Activated CD8-positive, alpha-beta memory T cell treated with anti-CD3 and anti-CD28 coated beads, Interleukin-2, amount 10 ng/mL, durations not matched to agents 7 days and 5 days (primary cell): ENCODE measurements at regions not wholly inside any gene's neighbourhood (a gene's known extent, or its start where the extent isn't known, plus 50 kb on each side); places are given as distances from the start of the nearest gene placed in this dataset.

Experiments
- ATAC-seq: fragments of 150-1000 bp; cut with Tn5 transposase; one replicate; pipeline ENCODE4 v1.10.0; 2021; ENCODE audit warnings: moderate library complexity
- CTCF ChIA-PET: fragments of 350-600 bp; sonication (Branson Sonifier 250); formaldehyde crosslinking; loops from one replicate; lab custom pipeline; 2021; ENCODE audit warnings: antibody characterized with exemption; lab: Charles Lee
- DNase-seq: peaks from one replicate; pipeline ENCODE4 v3.0.0-alpha.2; 2020
- H3K27ac Mint-ChIP-seq: one replicate; pipeline ENCODE4 v1.8.0; 2021; ENCODE audit warnings: mild to moderate bottlenecking, mixed read lengths
- H3K27me3 Mint-ChIP-seq: one replicate; pipeline ENCODE4 v1.8.0; 2021; ENCODE audit warnings: mixed read lengths
- H3K36me3 Mint-ChIP-seq: one replicate; pipeline ENCODE4 v1.8.0; 2021; ENCODE audit warnings: mild to moderate bottlenecking, mixed read lengths
- H3K4me1 Mint-ChIP-seq: one replicate; pipeline ENCODE4 v1.8.0; 2021; ENCODE audit warnings: mixed read lengths
- H3K4me3 Mint-ChIP-seq: one replicate; pipeline ENCODE4 v1.8.0; 2021; ENCODE audit warnings: mild to moderate bottlenecking, moderate library complexity, mixed read lengths
- H3K9me3 Mint-ChIP-seq: one replicate; pipeline ENCODE4 v1.8.0; 2022; ENCODE audit warnings: low read depth, mixed read lengths

DNA sequence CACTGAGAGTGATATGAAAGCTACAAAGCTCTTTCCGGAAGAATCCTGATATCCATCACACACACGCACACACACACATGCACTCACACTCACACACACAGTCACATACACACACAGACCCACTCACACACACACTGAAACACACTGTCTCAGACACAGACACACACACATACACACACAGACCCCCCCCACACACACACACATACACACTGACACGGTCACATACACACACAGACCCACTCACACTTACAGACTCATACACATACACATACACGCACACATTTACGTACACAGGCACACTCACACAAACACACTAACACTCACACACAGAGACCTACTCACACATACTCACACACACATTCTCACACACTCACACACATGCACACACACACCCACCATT, 58.6 kb downstream of the LIG4 start:
- H3K4me3 Mint-ChIP-seq, result no peak overlapping the region
- H3K9me3 Mint-ChIP-seq, result no peaks in the 10 kb centered on the region
- H3K36me3 Mint-ChIP-seq, result no peaks in the 10 kb centered on the region
- H3K27ac Mint-ChIP-seq, result no peak overlapping the region
- CTCF ChIA-PET, result interaction anchor here (0.8 to 1.2 kb wide), 3 partner anchors 13 to 951 kb away, joined by 3 to 4 read pairs (median 3); no protein-coding TSS in a partner anchor
- no peaks in the 10 kb centered on the region for H3K27me3 Mint-ChIP-seq
- no peaks in the 10 kb centered on the region for H3K4me1 Mint-ChIP-seq
- DNase-seq (no peak), ATAC-seq (no peak)

DNA sequence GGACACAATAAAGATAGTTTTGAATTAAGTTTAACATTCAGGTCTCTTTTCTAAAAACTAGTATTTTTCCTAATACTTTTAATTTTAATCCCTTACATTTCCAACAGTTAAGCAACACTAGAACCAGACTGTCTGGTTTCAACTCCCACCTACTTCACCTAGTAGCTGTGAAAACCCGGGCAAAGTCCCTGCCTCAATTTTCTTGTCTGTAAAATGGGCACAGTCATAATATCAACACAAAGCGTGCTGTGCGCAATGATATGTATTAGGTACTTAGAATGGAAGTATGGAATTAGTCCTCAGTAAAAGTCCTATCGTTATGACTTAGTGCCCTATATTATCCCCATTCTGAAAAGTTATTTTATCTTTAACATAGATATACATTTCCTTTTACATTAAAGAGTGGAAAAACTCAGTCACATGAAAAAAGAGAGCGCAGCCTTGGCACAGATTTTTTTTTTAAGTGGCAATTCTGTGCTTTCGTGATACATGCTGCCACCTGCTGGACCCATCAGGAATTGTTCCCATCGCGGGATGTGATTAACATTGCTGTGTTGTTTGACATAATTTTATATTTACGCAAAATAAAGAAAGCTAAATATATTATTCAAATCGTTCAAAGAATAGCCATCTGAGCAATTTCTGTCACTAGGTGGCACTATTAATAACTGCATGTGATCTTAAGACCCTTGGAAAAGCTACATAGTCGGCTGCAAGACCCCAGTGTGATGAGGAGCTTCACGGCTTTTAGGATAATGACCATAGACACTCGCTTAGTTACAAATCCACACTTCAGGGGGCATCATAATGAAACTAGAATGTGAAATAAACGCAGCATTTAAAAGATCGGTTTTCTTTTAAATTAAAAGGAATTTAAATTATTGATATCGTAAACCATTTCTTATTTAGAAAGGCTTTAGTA, 59.9 kb downstream of the LIG4 start:
- H3K27ac Mint-ChIP-seq, result no peak overlapping the region
- ATAC-seq, result no peak

DNA sequence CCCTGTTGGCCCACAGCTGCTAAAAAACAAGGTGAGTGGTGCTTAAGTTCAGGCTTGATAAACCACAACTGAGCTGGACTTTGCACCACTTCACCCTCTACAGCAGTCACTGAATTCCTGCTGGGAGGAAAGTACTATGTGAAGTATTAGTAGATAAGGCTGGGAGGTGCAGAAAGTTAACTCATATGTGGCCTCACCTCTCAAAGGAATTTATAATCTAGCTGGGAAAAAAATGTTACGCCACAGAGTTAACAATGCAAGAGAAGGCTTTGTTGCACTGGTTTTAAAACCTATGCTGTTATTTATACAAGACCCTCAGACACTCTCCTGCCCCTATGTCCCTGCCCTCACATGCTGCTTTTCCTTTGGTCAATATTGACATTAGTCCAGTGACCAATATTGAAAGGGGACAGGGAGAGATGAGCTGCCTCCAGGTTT, 60.9 kb downstream of the LIG4 start:
- DNase-seq (no peak), ATAC-seq (no peak)
- H3K27me3 Mint-ChIP-seq, result no peaks in the 10 kb centered on the region
- CTCF ChIA-PET, result interaction anchor here (1.0 kb wide), 1 partner anchor 9 kb away, joined by 3 read pairs; no protein-coding TSS in a partner anchor
- H3K27ac Mint-ChIP-seq, result no peak overlapping the region
- H3K4me3 Mint-ChIP-seq, result no peak overlapping the region
- no peaks in the 10 kb centered on the region for H3K4me1 Mint-ChIP-seq
- no peaks in the 10 kb centered on the region for H3K9me3 Mint-ChIP-seq
- H3K36me3 Mint-ChIP-seq, result no peaks in the 10 kb centered on the region

More for the DNA sequence above, 59.9 kb downstream of the LIG4 start:
- H3K27me3 Mint-ChIP-seq, result no peaks in the 10 kb centered on the region
- no peaks in the 10 kb centered on the region for H3K9me3 Mint-ChIP-seq
- no peak overlapping the region for H3K4me3 Mint-ChIP-seq
- no peaks in the 10 kb centered on the region for H3K36me3 Mint-ChIP-seq
- CTCF ChIA-PET, result interaction anchor here (0.7 to 1.3 kb wide), 14 partner anchors 8 to 950 kb away, joined by 3 to 7 read pairs (median 3); no protein-coding TSS in a partner anchor
- no peaks in the 10 kb centered on the region for H3K4me1 Mint-ChIP-seq
- DNase-seq, result peak; percentile 57

DNA sequence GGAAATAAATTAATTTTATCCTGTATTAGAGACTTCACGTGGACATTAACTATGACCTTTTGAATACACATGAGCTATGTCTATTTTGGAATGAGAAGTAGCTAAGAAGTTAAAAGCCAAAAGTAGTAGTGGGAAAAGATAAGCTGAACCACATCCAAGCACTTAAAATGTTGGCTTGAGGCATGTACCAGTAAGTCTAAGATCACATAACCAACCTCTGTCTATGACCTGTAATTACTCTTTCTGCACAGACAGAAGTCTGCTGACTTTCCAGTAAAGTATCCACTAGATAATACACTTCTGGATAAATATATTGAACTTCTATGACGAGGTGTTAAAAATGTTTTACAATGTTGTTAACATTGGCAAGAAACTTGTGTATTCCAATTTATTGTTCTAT, 68.7 kb downstream of the LIG4 start:
- Mint-ChIP-seq H3K27me3 (peaks cover 5% of the 10 kb centered on the region), H3K9me3 (no peaks in the 10 kb centered on the region), H3K4me3 (no peak overlapping the region), H3K4me1 (no peaks in the 10 kb centered on the region), H3K27ac (no peak overlapping the region), H3K36me3 (no peaks in the 10 kb centered on the region)
- no peak for DNase-seq
- no peak for ATAC-seq
- CTCF ChIA-PET, result interaction anchor here (1.0 kb wide), 1 partner anchor 9 kb away, joined by 3 read pairs; no protein-coding TSS in a partner anchor

DNA sequence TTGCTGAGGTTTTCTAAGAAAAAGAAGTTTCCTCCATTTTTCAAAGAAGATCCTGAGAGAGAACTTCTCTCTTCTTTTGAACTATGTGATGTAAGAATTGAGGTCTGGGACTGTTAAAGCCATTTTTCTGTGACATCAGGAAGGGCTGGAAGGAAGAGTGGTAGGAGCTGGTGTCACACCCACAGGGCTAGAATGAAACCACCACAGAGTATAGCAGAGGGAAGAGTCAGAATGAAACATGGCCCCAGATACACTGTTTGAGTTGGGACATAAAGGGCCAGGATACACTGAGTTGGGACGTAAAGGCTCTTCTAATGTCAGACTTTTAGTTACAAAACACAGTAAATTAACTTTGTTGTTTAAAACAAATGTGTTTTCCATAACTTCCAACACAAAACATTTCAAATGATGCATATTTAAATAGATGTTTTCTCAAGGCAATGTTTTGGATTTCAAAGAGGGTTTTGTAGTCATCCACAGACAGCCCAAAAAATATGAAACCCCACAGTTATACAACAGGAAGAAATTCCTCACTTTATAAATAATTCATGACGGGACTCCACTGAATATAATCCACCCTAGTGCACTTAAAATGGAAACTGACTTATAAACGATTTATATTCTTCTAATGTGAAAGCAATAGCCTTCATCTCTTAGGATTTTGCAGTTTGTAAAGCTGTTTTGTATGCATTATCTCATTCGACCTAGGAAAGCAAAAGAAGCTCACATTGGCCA, 72.5 kb downstream of the LIG4 start:
- CTCF ChIA-PET, result no interaction called here
- no peaks in the 10 kb centered on the region for H3K4me1 Mint-ChIP-seq
- DNase-seq (no peak), ATAC-seq (no peak)
- no peaks in the 10 kb centered on the region for H3K36me3 Mint-ChIP-seq
- no peak overlapping the region for H3K27ac Mint-ChIP-seq
- peaks cover 9% of the 10 kb centered on the region for H3K27me3 Mint-ChIP-seq
- H3K4me3 Mint-ChIP-seq, result no peak overlapping the region
- no peaks in the 10 kb centered on the region for H3K9me3 Mint-ChIP-seq

DNA sequence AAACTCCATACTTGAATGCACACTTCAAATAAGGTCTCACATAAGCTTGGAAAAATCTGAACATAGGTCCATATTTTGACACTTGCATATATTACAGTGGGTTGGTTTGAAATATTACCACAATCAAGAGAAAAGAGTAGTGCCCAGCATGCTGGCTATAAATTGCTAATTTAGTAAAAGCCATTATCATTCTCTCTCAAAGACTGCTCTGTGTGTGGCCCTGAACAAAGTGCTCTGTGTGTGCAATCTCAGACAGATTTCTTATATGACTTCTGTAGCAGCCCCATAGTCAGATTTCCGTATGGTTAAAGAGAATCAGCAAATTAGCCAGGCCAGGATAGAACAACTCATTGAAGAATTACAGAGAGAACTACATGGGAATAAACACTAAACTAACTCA, 78.2 kb downstream of the LIG4 start:
- DNase-seq (no peak), ATAC-seq (no peak)
- CTCF ChIA-PET, result interaction anchor here (0.6 kb wide), 1 partner anchor 487 kb away, joined by 3 read pairs; no protein-coding TSS in a partner anchor
- Mint-ChIP-seq H3K9me3 (no peaks in the 10 kb centered on the region), H3K4me3 (no peak overlapping the region), H3K27ac (no peak overlapping the region), H3K36me3 (no peaks in the 10 kb centered on the region), H3K4me1 (no peaks in the 10 kb centered on the region), H3K27me3 (peaks cover 3% of the 10 kb centered on the region)

DNA sequence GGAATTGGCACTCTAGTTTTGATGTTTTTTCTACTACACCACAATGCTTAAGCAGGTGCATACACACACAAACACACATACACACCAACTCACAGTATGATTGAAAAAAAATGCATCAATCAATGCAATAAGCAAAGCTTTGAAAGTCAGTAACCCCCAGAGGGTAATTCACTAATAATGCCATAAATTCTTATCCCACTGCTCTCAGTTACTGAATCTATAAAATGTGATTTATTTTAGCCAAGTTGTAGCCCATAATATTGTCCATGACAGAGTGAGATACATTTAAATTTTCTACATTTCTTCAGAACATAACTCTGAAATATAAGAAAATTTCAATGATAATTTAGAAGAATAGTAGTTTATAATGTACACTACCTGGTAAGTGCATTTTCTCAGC, 87.9 kb downstream of the LIG4 start:
- H3K36me3 Mint-ChIP-seq, result no peaks in the 10 kb centered on the region
- ATAC-seq (no peak), DNase-seq (no peak)
- H3K4me3 Mint-ChIP-seq, result no peak overlapping the region
- H3K9me3 Mint-ChIP-seq, result no peaks in the 10 kb centered on the region
- CTCF ChIA-PET, result no interaction called here
- H3K4me1 Mint-ChIP-seq, result no peaks in the 10 kb centered on the region
- H3K27ac Mint-ChIP-seq, result no peak overlapping the region
- no peaks in the 10 kb centered on the region for H3K27me3 Mint-ChIP-seq

DNA sequence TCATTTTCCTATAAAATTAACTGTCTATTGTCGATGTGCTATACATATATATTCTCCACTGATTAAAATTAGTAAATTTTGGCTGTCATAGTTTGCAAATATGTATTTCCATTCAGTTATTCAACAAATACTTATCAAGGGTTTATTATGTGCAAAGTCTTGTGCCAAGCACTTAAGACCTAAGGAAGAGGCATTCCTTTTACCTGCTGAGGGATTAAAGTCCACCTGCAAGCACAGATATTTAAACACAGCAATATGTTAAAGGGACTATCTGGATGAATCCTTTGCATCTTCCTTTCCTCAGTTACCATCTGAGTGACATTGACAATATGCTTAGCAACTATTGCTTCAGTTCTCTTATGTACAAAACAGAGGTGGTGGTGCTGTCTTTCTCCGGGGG, 89.3 kb downstream of the LIG4 start:
- DNase-seq (no peak), ATAC-seq (no peak)
- H3K4me1 Mint-ChIP-seq, result no peaks in the 10 kb centered on the region
- CTCF ChIA-PET, result interaction anchor here (0.6 kb wide), 1 partner anchor 50 kb away, joined by 3 read pairs; no protein-coding TSS in a partner anchor
- no peak overlapping the region for H3K4me3 Mint-ChIP-seq
- no peak overlapping the region for H3K27ac Mint-ChIP-seq
- no peaks in the 10 kb centered on the region for H3K9me3 Mint-ChIP-seq
- H3K36me3 Mint-ChIP-seq, result no peaks in the 10 kb centered on the region
- no peaks in the 10 kb centered on the region for H3K27me3 Mint-ChIP-seq

DNA sequence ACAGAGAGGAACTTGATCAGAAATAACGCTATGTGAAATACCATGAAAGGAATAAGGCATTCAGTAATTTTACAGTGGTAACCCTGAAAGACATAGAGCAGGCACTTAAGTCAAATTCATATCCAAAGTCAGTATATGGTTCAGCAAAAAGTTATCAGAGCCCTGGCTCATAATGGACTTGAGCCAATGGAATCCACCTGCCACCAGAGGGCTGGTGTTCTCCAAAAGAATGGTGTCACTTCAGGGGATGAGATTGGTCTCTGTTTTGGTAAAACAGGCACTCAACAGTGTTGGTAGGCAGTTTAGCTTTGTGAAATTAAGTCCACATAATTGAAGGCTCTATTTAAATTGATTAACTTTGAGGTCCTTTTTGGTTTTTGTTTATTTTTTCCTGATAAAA, 93.9 kb downstream of the LIG4 start:
- Mint-ChIP-seq H3K4me1 (no peaks in the 10 kb centered on the region), H3K27me3 (no peaks in the 10 kb centered on the region), H3K9me3 (no peaks in the 10 kb centered on the region), H3K27ac (no peak overlapping the region), H3K4me3 (no peak overlapping the region), H3K36me3 (no peaks in the 10 kb centered on the region)
- ATAC-seq, result no peak
- no peak for DNase-seq
- CTCF ChIA-PET, result no interaction called here

DNA sequence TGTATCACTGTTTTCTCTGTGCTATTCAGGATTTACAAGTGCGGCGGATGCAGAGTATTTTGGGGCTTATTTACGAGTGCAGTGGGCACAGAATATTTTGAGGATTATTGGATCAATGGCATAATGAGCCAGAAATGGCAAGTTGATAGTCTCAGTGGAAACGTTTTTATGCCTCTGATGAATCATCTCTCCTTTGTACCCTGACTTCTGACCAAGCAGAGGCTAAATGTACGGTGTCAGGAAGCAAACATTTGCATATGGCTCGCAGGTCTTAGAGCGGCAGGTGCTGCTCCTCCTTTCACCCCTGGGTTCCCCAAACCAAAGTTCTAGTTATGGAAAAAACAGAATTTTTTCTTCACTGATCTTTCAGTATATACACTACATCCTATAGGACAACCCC, 94.5 kb downstream of the LIG4 start:
- no peaks in the 10 kb centered on the region for H3K27me3 Mint-ChIP-seq
- CTCF ChIA-PET, result no interaction called here
- no peak overlapping the region for H3K27ac Mint-ChIP-seq
- H3K36me3 Mint-ChIP-seq, result no peaks in the 10 kb centered on the region
- no peaks in the 10 kb centered on the region for H3K4me1 Mint-ChIP-seq
- ATAC-seq (no peak), DNase-seq (no peak)
- H3K4me3 Mint-ChIP-seq, result no peak overlapping the region
- no peaks in the 10 kb centered on the region for H3K9me3 Mint-ChIP-seq

DNA sequence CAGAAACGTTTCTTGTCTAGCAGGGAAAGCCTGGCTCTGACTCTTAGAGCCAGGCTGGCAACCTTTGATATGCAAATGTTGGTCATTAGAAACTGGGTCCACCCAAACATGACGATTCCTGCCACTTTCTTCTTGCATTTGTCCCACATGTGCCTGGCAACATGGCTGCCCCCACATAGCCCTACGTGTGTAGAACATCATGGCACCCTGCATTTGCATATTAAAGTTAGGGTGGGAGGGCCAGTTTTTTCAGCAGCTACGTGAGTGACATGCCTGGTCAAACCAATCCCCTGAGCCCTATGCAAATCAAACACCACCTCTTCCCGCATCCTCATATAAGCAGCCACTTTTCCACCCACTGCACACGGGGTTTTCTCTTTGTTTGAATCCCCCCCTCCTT, 95.0 kb downstream of the LIG4 start:
- Mint-ChIP-seq H3K4me1 (no peaks in the 10 kb centered on the region), H3K4me3 (no peak overlapping the region), H3K36me3 (no peaks in the 10 kb centered on the region), H3K27ac (no peak overlapping the region), H3K27me3 (no peaks in the 10 kb centered on the region), H3K9me3 (no peaks in the 10 kb centered on the region)
- DNase-seq (no peak), ATAC-seq (no peak)
- CTCF ChIA-PET, result no interaction called here

DNA sequence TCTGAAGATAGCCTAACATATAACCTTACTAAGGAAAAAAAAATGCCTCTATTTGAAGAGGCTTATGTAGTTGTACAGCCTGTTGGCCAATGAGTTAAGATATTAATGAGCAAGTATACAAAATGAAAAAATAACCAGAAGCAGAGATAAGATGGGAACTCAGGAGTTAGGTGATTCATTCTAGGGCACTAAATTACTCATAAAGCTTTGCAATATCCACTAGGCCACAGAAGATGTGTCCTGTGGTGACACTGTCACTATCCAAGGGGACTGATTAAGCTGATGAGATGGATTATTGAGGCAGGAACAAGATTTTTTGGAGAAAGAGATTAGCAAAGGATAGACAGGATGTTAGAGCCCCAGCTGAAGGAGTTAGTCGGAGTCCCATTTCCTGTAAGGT, 99.6 kb downstream of the LIG4 start:
- no peak for ATAC-seq
- CTCF ChIA-PET, result no interaction called here
- DNase-seq, result no peak
- Mint-ChIP-seq H3K4me1 (no peaks in the 10 kb centered on the region), H3K27me3 (no peaks in the 10 kb centered on the region), H3K4me3 (no peak overlapping the region), H3K36me3 (no peaks in the 10 kb centered on the region), H3K27ac (no peak overlapping the region), H3K9me3 (no peaks in the 10 kb centered on the region)

DNA sequence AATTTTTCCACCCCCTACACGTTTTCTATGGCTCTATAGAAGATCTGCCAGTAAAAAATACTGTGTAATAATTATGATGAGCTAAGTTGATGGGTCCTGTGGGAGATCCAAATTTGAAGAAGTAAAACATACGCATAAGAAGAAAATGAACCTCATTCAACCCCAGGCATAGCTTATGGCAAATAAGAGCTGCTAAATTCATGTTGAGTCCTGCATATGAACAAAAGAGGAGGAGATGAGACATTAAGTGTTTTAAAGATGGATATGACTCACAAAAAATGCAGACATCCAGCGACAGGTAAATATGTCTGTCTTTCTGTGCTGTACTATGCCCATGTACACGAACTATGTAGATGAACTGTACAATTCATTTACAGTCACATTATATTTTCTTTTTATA, 101.9 kb downstream of the LIG4 start:
- no peak for ATAC-seq
- no peak overlapping the region for H3K4me3 Mint-ChIP-seq

More for the DNA sequence above, 101.9 kb downstream of the LIG4 start:
- Mint-ChIP-seq H3K27ac (no peak overlapping the region), H3K27me3 (no peaks in the 10 kb centered on the region), H3K4me1 (no peaks in the 10 kb centered on the region), H3K36me3 (no peaks in the 10 kb centered on the region), H3K9me3 (no peaks in the 10 kb centered on the region)
- no peak for DNase-seq
- CTCF ChIA-PET, result no interaction called here
